Smooth muscle cell (in vitro differentiated cells): ENCODE measurements at regions not wholly inside any gene's neighbourhood (a gene's known extent, or its start where the extent isn't known, plus 50 kb on each side); places are given as distances from the start of the nearest gene placed in this dataset.

Experiments
- DNase-seq: peaks from one replicate; lab custom pipeline; 2025; ENCODE audit not compliant: unreplicated experiment; lab: John Stamatoyannopoulos, UW
- H2AFZ ChIP-seq: fragments of 200-600 bp; sonication (generic); 2 replicates; pipeline ENCODE4 v1.6.0; 2016; ENCODE audit warnings: antibody characterized with exemption, low read depth, mild to moderate bottlenecking
- H3F3A ChIP-seq: fragments of 200-600 bp; sonication (generic); 2 replicates; pipeline ENCODE4 v1.6.0; 2017; ENCODE audit warnings: antibody characterized with exemption, low read depth
- H3K27ac ChIP-seq: fragments of 200-600 bp; sonication (generic); 2 replicates; pipeline ENCODE4 v1.5.1; 2016; ENCODE audit warnings: low read depth, mild to moderate bottlenecking
- H3K27me3 ChIP-seq: fragments of 200-600 bp; sonication (generic); 2 replicates; pipeline ENCODE4 v1.6.1; 2016; ENCODE audit warnings: low read depth, mild to moderate bottlenecking
- H3K36me3 ChIP-seq: fragments of 200-600 bp; sonication (generic); 2 replicates; pipeline ENCODE4 v1.5.1; 2016; ENCODE audit warnings: low read depth
- H3K4me1 ChIP-seq: fragments of 200-600 bp; sonication (generic); 2 replicates; pipeline ENCODE4 v1.5.1; 2016; ENCODE audit warnings: low read depth
- H3K4me2 ChIP-seq: fragments of 200-600 bp; sonication (generic); 2 replicates; pipeline ENCODE4 v1.6.0; 2016; ENCODE audit warnings: mild to moderate bottlenecking
- H3K4me3 ChIP-seq: fragments of 200-600 bp; sonication (generic); 2 replicates; pipeline ENCODE4 v1.5.1; 2016; ENCODE audit warnings: mild to moderate bottlenecking
- H3K79me2 ChIP-seq: fragments of 200-600 bp; sonication (generic); 2 replicates; pipeline ENCODE4 v1.6.0; 2016; ENCODE audit warnings: low read depth, mild to moderate bottlenecking
- H3K9ac ChIP-seq: fragments of 200-600 bp; sonication (generic); 2 replicates; pipeline ENCODE4 v1.6.0; 2016; ENCODE audit warnings: low read depth
- H3K9me3 ChIP-seq: fragments of 200-600 bp; sonication (generic); replicated peaks from 2 replicates; pipeline ENCODE4 v1.5.1; 2016; ENCODE audit warnings: low read depth
- H4K20me1 ChIP-seq: fragments of 200-600 bp; sonication (generic); 2 replicates; pipeline ENCODE4 v1.6.0; 2016; ENCODE audit warnings: low read depth
- CTCF ChIP-seq: fragments of 200-600 bp; sonication (generic); IDR thresholded peaks from 2 replicates; pipeline ENCODE4 v1.5.1; 2017; ENCODE audit warnings: borderline replicate concordance, mild to moderate bottlenecking, antibody characterized with exemption; ENCODE audit not compliant: insufficient read depth, poor library complexity, severe bottlenecking
- WGBS: methylation state at CpG from one replicate; pipeline ENCODE4 v1.1.7; 2016; ENCODE audit warnings: low lambda C conversion rate; 5-methylcytosine and 5-hydroxymethylcytosine counted together

DNA sequence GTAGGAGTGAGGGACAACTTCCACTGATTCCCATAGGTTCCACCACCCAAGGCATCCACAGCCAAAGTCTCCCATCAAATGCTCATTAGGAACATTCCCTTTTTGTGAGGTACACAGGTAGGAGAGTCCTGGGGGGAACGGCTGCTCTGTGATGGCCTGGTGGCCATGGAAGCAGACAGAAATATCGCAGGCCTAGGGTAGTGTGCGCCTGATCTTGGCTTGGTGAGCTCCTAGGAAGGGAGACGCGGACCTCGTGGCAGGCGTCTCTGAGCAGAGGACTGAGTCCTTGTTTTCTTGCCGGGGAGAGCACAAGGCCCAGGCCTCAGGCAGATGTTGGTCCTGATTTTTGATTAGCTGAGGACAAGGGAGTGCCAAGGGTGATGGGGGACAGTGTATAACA, 99.5 kb downstream of the SNRPN start:
- no peak overlapping the region for H2AFZ ChIP-seq
- H3K27me3 ChIP-seq = no peaks in the 10 kb centered on the region
- no peak overlapping the region for H3K4me2 ChIP-seq
- H3K79me2 ChIP-seq = no peaks in the 10 kb centered on the region
- DNase-seq = no peak
- WGBS = 92% methylated on average over 8 of the region's 8 CpGs
- H3K4me3 ChIP-seq = no peak overlapping the region
- H4K20me1 ChIP-seq = no peaks in the 10 kb centered on the region
- no peak for TF ChIP-seq CTCF
- H3F3A ChIP-seq = no peaks in the 10 kb centered on the region
- peaks cover 46% of the 10 kb centered on the region for H3K36me3 ChIP-seq
- H3K4me1 ChIP-seq = no peaks in the 10 kb centered on the region
- peaks cover 94% of the 10 kb centered on the region for H3K9me3 ChIP-seq
- H3K9ac ChIP-seq = no peak overlapping the region
- no peak overlapping the region for H3K27ac ChIP-seq

DNA sequence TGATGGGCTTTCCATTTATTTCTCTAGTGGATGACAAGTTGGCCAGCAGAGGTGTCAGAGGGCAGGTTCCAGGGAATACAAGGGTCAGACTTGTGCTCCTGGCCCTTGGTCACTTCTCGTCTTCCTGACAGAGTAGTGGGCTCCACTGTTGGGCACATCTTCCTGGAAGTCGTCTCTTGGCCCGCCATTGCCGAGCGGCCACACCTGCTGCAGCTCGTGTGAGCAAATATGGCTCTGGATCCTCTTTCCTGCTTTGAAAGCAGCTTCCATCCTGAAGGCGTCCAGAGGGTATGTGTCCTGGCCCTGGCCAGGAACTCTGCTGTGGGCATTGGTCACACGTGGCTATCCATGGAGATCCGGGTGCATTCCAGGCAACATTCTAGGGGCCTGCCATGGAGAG, 100.2 kb downstream of the SNRPN start:
- no peaks in the 10 kb centered on the region for H3F3A ChIP-seq
- H4K20me1 ChIP-seq = no peaks in the 10 kb centered on the region
- no peak overlapping the region for H3K4me3 ChIP-seq
- DNase-seq = no peak
- no peak overlapping the region for H3K9ac ChIP-seq
- no peaks in the 10 kb centered on the region for H3K27me3 ChIP-seq
- TF ChIP-seq CTCF = no peak
- no peak overlapping the region for H3K27ac ChIP-seq
- no peak overlapping the region for H2AFZ ChIP-seq
- H3K4me1 ChIP-seq = no peaks in the 10 kb centered on the region
- H3K36me3 ChIP-seq = peaks cover 46% of the 10 kb centered on the region
- H3K9me3 ChIP-seq = peaks cover 94% of the 10 kb centered on the region
- WGBS = 96% methylated on average over 9 of the region's 9 CpGs
- no peak overlapping the region for H3K4me2 ChIP-seq
- H3K79me2 ChIP-seq = no peaks in the 10 kb centered on the region

GRCh38 chr15:25055356-25056068, 100.7 kb downstream of the SNRPN start:
- DNase-seq = no peak
- peaks cover 96% of the 10 kb centered on the region for H3K9me3 ChIP-seq
- H3K4me1 ChIP-seq = no peaks in the 10 kb centered on the region
- H3K9ac ChIP-seq = no peak overlapping the region
- no peaks in the 10 kb centered on the region for H3K27me3 ChIP-seq
- H3K79me2 ChIP-seq = no peaks in the 10 kb centered on the region
- WGBS = 89% methylated on average over 9 of the region's 9 CpGs
- no peak for TF ChIP-seq CTCF
- no peaks in the 10 kb centered on the region for H3F3A ChIP-seq
- peaks cover 43% of the 10 kb centered on the region for H3K36me3 ChIP-seq
- no peak overlapping the region for H2AFZ ChIP-seq
- H3K4me3 ChIP-seq = no peak overlapping the region
- no peak overlapping the region for H3K4me2 ChIP-seq
- no peak overlapping the region for H3K27ac ChIP-seq
- H4K20me1 ChIP-seq = no peaks in the 10 kb centered on the region
